Nephron (organoid): ENCODE measurements at regions not wholly inside any gene's neighbourhood (a gene's known extent, or its start where the extent isn't known, plus 50 kb on each side); places are given as distances from the start of the nearest gene placed in this dataset.
A peak's percentile ranks its signal among the peaks of the same experiment; 100 is the strongest.

ENCODE experiments used
- H3K27ac Mint-ChIP-seq, 3 experiments: 2 replicates each; pipeline ENCODE4 v1.8.0; 2020; ENCODE audit warnings: mixed read lengths in 3 of 3, mild to moderate bottlenecking in 2 of 3, moderate library complexity in 1 of 3
- H3K27me3 Mint-ChIP-seq: 2 replicates; pipeline ENCODE4 v1.8.0; 2021; ENCODE audit warnings: low read depth, mild to moderate bottlenecking, moderate library complexity, mixed read lengths
- H3K36me3 Mint-ChIP-seq: 2 replicates; pipeline ENCODE4 v1.8.0; 2020; ENCODE audit warnings: low read depth, mixed read lengths
- H3K4me1 Mint-ChIP-seq: 2 replicates; pipeline ENCODE4 v1.8.0; 2020; ENCODE audit warnings: mixed read lengths
- H3K4me3 Mint-ChIP-seq, 3 experiments: 2 replicates each; pipeline ENCODE4 v1.8.0; 2020; ENCODE audit warnings: mild to moderate bottlenecking in 3 of 3, mixed read lengths in 3 of 3, moderate library complexity in 2 of 3
- H3K9me3 Mint-ChIP-seq: 2 replicates; pipeline ENCODE4 v1.8.0; 2020; ENCODE audit warnings: mixed read lengths
- TF ChIP-seq, protein P1 (sequence below), 3 experiments: fragments of 200-600 bp; sonication (generic); IDR thresholded peaks; one replicate each; pipeline ENCODE4 v1.5.0; 2021; ENCODE audit warnings: antibody characterized with exemption in 3 of 3; ENCODE audit not compliant: unreplicated experiment in 3 of 3

GRCh38 chr9:13932528-13933267, 381.2 kb downstream of the NFIB start:
- Mint-ChIP-seq H3K9me3 (no peaks in the 10 kb centered on the region), H3K36me3 (no peaks in the 10 kb centered on the region), H3K27me3 (no peaks in the 10 kb centered on the region), H3K4me1 (peaks cover 43% of the 10 kb centered on the region), H3K4me3 (peak overlapping the region in 1 of 3 experiments; percentile 40), H3K27ac (peak overlapping the region; percentile 71 to 95 (median 91))
- TF ChIP-seq, protein P1, sequence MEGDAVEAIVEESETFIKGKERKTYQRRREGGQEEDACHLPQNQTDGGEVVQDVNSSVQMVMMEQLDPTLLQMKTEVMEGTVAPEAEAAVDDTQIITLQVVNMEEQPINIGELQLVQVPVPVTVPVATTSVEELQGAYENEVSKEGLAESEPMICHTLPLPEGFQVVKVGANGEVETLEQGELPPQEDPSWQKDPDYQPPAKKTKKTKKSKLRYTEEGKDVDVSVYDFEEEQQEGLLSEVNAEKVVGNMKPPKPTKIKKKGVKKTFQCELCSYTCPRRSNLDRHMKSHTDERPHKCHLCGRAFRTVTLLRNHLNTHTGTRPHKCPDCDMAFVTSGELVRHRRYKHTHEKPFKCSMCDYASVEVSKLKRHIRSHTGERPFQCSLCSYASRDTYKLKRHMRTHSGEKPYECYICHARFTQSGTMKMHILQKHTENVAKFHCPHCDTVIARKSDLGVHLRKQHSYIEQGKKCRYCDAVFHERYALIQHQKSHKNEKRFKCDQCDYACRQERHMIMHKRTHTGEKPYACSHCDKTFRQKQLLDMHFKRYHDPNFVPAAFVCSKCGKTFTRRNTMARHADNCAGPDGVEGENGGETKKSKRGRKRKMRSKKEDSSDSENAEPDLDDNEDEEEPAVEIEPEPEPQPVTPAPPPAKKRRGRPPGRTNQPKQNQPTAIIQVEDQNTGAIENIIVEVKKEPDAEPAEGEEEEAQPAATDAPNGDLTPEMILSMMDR (IDR thresholded peaks at IDR 0.05; ENCODE audit: unreplicated experiment in 3 of 3) = no peak

- TF ChIP-seq, protein P1 (IDR thresholded peaks at IDR 0.05; ENCODE audit: unreplicated experiment in 3 of 3) = no peak
- peaks cover 14% of the 10 kb centered on the region for H3K9me3 Mint-ChIP-seq
Measured at GRCh38 chr9:13929013-13929412, 384.9 kb downstream of the NFIB start.

GRCh38 chr9:13923381-13923780, 390.6 kb downstream of the NFIB start:
- Mint-ChIP-seq H3K4me1 (peaks cover 20% of the 10 kb centered on the region), H3K9me3 (peaks cover 25% of the 10 kb centered on the region), H3K36me3 (no peaks in the 10 kb centered on the region), H3K27me3 (no peaks in the 10 kb centered on the region), H3K4me3 (no peak overlapping the region), H3K27ac (no peak overlapping the region)
- TF ChIP-seq, protein P1 (IDR thresholded peaks at IDR 0.05; ENCODE audit: unreplicated experiment in 3 of 3) = no peak

More at GRCh38 chr9:13929013-13929412, 384.9 kb downstream of the NFIB start:
- Mint-ChIP-seq H3K36me3 (no peaks in the 10 kb centered on the region), H3K4me1 (peaks cover 28% of the 10 kb centered on the region), H3K27me3 (no peaks in the 10 kb centered on the region), H3K27ac (peak overlapping the region in 2 of 3 experiments; percentile 30 to 51), H3K4me3 (no peak overlapping the region)

- Mint-ChIP-seq H3K9me3 (peaks cover 18% of the 10 kb centered on the region), H3K4me3 (no peak overlapping the region), H3K27me3 (no peaks in the 10 kb centered on the region), H3K27ac (peak overlapping the region in 2 of 3 experiments; percentile 86 to 88), H3K4me1 (peaks cover 29% of the 10 kb centered on the region), H3K36me3 (no peaks in the 10 kb centered on the region)
- TF ChIP-seq, protein P1 (IDR thresholded peaks at IDR 0.05; ENCODE audit: unreplicated experiment in 3 of 3) = no peak
Measured at GRCh38 chr9:13920557-13920956, 393.4 kb downstream of the NFIB start.

DNA sequence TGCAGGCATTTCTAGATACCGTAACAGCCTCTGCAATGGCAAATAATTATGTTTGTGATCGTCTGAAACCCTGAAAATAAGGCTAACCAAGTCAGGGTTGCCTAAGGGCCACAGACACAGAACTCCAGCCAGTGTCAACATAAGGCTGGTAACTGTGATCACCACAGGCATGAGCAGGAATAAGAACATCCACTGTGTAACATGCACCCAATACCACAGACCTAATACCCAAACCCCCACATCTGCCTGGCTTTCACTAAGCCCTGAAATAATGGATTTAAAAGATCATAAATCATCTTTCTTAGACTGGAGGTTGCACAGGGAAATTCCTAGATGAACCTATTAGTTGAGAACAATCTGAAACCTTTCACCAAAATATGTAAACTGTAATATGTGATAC, 394.5 kb downstream of the NFIB start:
- peak overlapping the region in 1 of 3 experiments; percentile 86 for H3K27ac Mint-ChIP-seq
- H3K4me1 Mint-ChIP-seq = peaks cover 40% of the 10 kb centered on the region
- H3K36me3 Mint-ChIP-seq = no peaks in the 10 kb centered on the region
- no peaks in the 10 kb centered on the region for H3K27me3 Mint-ChIP-seq
- peaks cover 13% of the 10 kb centered on the region for H3K9me3 Mint-ChIP-seq
- TF ChIP-seq, protein P1 (IDR thresholded peaks at IDR 0.05; ENCODE audit: unreplicated experiment in 3 of 3) = no peak
- no peak overlapping the region for H3K4me3 Mint-ChIP-seq

DNA sequence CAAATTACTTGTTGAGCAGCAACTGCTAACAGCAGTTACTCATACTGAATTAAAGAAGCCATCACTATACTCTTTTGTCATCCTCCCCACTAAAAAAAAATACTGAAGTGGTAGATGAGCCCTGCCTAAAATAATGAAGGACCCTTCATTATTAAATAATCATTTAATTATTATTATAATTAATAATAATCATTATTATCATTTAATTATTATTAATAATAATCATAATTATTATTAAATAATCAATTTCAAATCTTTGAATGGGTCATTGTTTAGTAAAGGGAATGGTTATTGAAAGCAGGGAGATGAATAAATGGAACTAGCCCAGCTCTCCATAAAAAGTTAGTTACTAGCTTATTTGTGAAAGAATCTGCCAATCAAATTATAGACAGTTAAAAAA, 396.4 kb downstream of the NFIB start:
- TF ChIP-seq, protein P1 (IDR thresholded peaks at IDR 0.05; ENCODE audit: unreplicated experiment in 3 of 3) = no peak
- no peaks in the 10 kb centered on the region for H3K27me3 Mint-ChIP-seq
- no peak overlapping the region for H3K4me3 Mint-ChIP-seq
- H3K9me3 Mint-ChIP-seq = no peaks in the 10 kb centered on the region
- H3K4me1 Mint-ChIP-seq = peaks cover 46% of the 10 kb centered on the region
- peak overlapping the region in 2 of 3 experiments; percentile 9 to 29 for H3K27ac Mint-ChIP-seq
- no peaks in the 10 kb centered on the region for H3K36me3 Mint-ChIP-seq
